PC-9 (cell line): ENCODE measurements at regions not wholly inside any gene's neighbourhood (a gene's known extent, or its start where the extent isn't known, plus 50 kb on each side); places are given as distances from the start of the nearest gene placed in this dataset.

Experiments
- BruUV-seq: library from RNA; stranded (reverse); fragments of 400-500 nt; replicated peaks from 2 replicates; lab custom pipeline; 2021; lab: Mats Ljungman, UMichigan
- CTCF ChIA-PET: fragments of 300-600 bp; sonication (Branson Sonifier 250); formaldehyde crosslinking; loops from one replicate; lab custom pipeline; 2022; ENCODE audit warnings: antibody characterized with exemption; lab: Charles Lee
- POLR2A ChIA-PET: fragments of 300-600 bp; sonication (Branson Sonifier 250); formaldehyde crosslinking; loops from one replicate; lab custom pipeline; 2022; ENCODE audit warnings: antibody characterized with exemption; ENCODE audit not compliant: unreplicated experiment; lab: Charles Lee
- DNase-seq, 2 experiments: peaks; one replicate each; pipeline versions ENCODE4 v3.0.0 to v3.0.0-alpha.2; 2015 to 2022; ENCODE audit warnings: mixed read lengths in 1 of 2
- H2AFZ ChIP-seq: fragments of 200-600 bp; sonication (generic); 2 replicates; pipeline ENCODE4 v1.8.1; 2017; ENCODE audit warnings: antibody characterized with exemption
- H3F3A ChIP-seq: fragments of 200-600 bp; sonication (generic); 2 replicates; pipeline ENCODE4 v1.8.1; 2017; ENCODE audit warnings: antibody characterized with exemption, mild to moderate bottlenecking, low read depth; ENCODE audit not compliant: insufficient read depth
- H3K27ac ChIP-seq: fragments of 200-600 bp; sonication (generic); 2 replicates; pipeline ENCODE4 v1.6.1; 2016; ENCODE audit warnings: mixed run types
- H3K27me3 ChIP-seq: fragments of 200-600 bp; sonication (generic); 2 replicates; pipeline ENCODE4 v1.6.1; 2016; ENCODE audit warnings: low read depth, mixed run types; ENCODE audit not compliant: insufficient read depth
- H3K36me3 ChIP-seq: fragments of 200-600 bp; sonication (generic); 2 replicates; pipeline ENCODE4 v1.6.1; 2016; ENCODE audit warnings: low read depth, mixed run types
- H3K4me1 ChIP-seq: fragments of 200-600 bp; sonication (generic); replicated peaks from 2 replicates; pipeline ENCODE4 v1.6.1; 2016; ENCODE audit warnings: mixed run types; ENCODE audit not compliant: insufficient read depth
- H3K4me2 ChIP-seq: fragments of 200-600 bp; sonication (generic); 2 replicates; pipeline ENCODE4 v1.6.1; 2017; ENCODE audit warnings: mixed run types
- H3K4me3 ChIP-seq: fragments of 200-600 bp; sonication (generic); 2 replicates; pipeline ENCODE4 v1.6.1; 2016; ENCODE audit warnings: mixed run types
- H3K79me2 ChIP-seq: fragments of 200-600 bp; sonication (generic); 2 replicates; pipeline ENCODE4 v1.6.1; 2017; ENCODE audit warnings: low read depth, mixed run types
- H3K9me2 ChIP-seq: fragments of 200-600 bp; sonication (generic); 2 replicates; pipeline ENCODE4 v1.8.1; 2017; ENCODE audit warnings: mild to moderate bottlenecking; ENCODE audit not compliant: insufficient read depth
- H3K9me3 ChIP-seq: fragments of 200-600 bp; sonication (generic); 2 replicates; pipeline ENCODE4 v1.8.1; 2016; ENCODE audit warnings: low read depth; ENCODE audit not compliant: insufficient read depth
- H4K20me1 ChIP-seq: fragments of 200-600 bp; sonication (generic); 2 replicates; pipeline ENCODE4 v1.8.1; 2017; ENCODE audit not compliant: insufficient read depth
- EZH2 ChIP-seq: fragments of 200-600 bp; sonication (generic); IDR thresholded peaks from 2 replicates; pipeline ENCODE4 v1.8.0; 2017; ENCODE audit warnings: antibody characterized with exemption, low read depth
- intact Hi-C: fragments of 100-400 bp; cut with micrococcal nuclease; formaldehyde crosslinking; loops from one replicate; pipeline ENCODE4 v1.10.0; 2022; ENCODE audit not compliant: unreplicated experiment
- TF ChIP-seq, protein P1 (sequence below): fragments of 200-600 bp; sonication (generic); conservative IDR thresholded peaks from 2 replicates; pipeline ENCODE4 v1.6.1; 2017; ENCODE audit warnings: mixed run types, antibody characterized with exemption, mild to moderate bottlenecking, moderate library complexity

DNA sequence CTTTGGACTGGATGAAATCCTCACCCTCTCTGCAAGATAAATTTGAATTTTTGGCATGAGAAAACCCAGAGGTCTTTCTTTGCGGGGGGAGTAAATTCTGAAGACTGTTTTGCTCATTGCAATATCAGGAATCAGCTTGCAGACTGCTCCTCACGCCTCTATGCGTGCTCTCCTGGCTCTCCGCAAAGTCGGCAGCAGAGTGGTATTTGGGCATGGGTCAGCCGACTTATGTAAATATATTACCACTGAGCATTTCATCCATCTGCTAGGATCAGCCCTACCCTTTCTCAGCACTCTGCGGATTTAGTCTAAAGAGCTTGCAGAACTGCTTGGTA lies 288.0 kb downstream of the ASMT start:
- H3K9me2 ChIP-seq: no peaks in the 10 kb centered on the region
- H3K27me3 ChIP-seq: peaks cover 35% of the 10 kb centered on the region
- intact Hi-C loops: no loop called here
- no peak overlapping the region for H3K4me3 ChIP-seq
- ChIA-PET POLR2A (no interaction called here), CTCF (no interaction called here)
- no peak overlapping the region for H3K27ac ChIP-seq
- no peaks in the 10 kb centered on the region for H3K4me1 ChIP-seq
- DNase-seq: no peak
- TF ChIP-seq, protein P1, sequence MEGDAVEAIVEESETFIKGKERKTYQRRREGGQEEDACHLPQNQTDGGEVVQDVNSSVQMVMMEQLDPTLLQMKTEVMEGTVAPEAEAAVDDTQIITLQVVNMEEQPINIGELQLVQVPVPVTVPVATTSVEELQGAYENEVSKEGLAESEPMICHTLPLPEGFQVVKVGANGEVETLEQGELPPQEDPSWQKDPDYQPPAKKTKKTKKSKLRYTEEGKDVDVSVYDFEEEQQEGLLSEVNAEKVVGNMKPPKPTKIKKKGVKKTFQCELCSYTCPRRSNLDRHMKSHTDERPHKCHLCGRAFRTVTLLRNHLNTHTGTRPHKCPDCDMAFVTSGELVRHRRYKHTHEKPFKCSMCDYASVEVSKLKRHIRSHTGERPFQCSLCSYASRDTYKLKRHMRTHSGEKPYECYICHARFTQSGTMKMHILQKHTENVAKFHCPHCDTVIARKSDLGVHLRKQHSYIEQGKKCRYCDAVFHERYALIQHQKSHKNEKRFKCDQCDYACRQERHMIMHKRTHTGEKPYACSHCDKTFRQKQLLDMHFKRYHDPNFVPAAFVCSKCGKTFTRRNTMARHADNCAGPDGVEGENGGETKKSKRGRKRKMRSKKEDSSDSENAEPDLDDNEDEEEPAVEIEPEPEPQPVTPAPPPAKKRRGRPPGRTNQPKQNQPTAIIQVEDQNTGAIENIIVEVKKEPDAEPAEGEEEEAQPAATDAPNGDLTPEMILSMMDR: no peak
- no peak for TF ChIP-seq EZH2
- no peaks in the 10 kb centered on the region for H4K20me1 ChIP-seq
- H3F3A ChIP-seq: peaks cover 5% of the 10 kb centered on the region; the same call in 1 of the 2 replicates
- H2AFZ ChIP-seq: no peak overlapping the region
- H3K79me2 ChIP-seq: no peaks in the 10 kb centered on the region
- H3K36me3 ChIP-seq: no peaks in the 10 kb centered on the region
- H3K4me2 ChIP-seq: no peak overlapping the region; the same call in 1 of the 2 replicates
- H3K9me3 ChIP-seq: no peaks in the 10 kb centered on the region
- no TSS peak for BruUV-seq

DNA sequence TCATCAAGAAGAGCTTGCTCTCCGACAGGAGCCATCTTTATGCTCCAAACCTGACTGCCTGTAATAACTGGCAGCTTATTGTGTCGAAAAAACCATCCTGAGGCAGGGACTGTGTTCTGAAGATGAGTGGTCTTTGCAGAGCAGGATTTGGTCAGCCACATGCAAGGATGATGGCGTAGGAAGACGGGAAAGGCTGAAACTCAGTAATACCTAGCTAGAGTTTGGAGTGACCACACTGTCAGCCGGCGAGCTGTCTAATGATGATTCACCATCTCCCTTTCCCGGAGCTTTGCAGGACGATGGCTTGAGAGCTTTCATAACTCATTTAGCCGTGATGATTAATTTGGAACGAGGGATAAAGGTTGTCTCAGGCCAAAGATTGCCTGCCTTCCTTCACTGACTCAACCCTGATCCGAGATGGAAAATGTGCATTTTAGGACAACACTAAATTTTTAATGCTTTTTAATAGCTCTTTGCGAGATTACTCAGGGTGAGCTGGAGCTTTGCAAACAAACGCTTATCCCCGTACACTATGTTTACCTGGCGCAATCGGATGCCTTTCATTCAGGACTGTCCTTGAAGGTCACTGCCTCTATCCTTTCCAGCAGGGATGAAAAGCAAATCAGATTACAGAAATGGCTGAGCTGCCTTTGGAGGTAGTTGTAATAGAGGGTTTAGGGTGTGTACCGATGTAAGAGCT lies 288.5 kb downstream of the ASMT start:
- Histone ChIP-seq H3K9me3 (no peaks in the 10 kb centered on the region), H3K79me2 (no peaks in the 10 kb centered on the region), H3K4me2 (no peak overlapping the region; the same call in 1 of the 2 replicates), H3K36me3 (no peaks in the 10 kb centered on the region), H2AFZ (no peak overlapping the region), H3K4me1 (no peaks in the 10 kb centered on the region), H3K4me3 (no peak overlapping the region), H4K20me1 (no peaks in the 10 kb centered on the region), H3K27ac (no peak overlapping the region), H3K27me3 (peaks cover 32% of the 10 kb centered on the region), H3F3A (peaks cover 5% of the 10 kb centered on the region; the same call in 1 of the 2 replicates), H3K9me2 (no peaks in the 10 kb centered on the region)
- DNase-seq: peak in 1 of 2 experiments; percentile 49
- POLR2A ChIA-PET: no interaction called here
- BruUV-seq: no TSS peak
- intact Hi-C loops: no loop called here
- CTCF ChIA-PET: no interaction called here
- TF ChIP-seq, protein P1: no peak
- TF ChIP-seq EZH2: no peak

DNA sequence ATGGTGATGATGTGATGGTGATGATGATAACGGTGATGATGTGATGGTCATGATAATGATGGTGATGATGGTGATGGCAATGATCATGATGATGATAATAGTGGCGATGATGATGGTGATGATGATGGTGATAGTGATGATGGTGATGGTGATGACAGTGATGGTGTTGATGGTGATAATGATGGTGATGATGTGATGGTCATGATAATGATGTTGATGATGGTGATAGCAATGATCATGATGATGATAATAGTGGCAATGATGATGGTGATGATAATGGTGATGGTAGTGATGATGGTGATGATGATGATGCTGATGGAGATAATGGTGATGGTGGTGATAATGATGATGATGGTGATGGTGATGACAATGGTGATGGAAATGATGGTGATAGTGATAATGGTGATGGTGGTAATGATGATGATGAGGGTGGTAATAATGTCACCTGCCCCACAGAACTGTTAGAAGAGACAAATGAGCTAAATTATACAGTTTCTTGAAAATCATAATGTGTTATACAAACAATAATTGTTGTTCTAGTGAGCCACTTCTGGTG lies 289.9 kb downstream of the ASMT start:
- POLR2A ChIA-PET: no interaction called here
- H3K27ac ChIP-seq: no peak overlapping the region

More for the DNA sequence above, 289.9 kb downstream of the ASMT start:
- H3K9me2 ChIP-seq: no peaks in the 10 kb centered on the region
- no peak overlapping the region for H3K4me3 ChIP-seq
- H2AFZ ChIP-seq: no peak overlapping the region
- H3K27me3 ChIP-seq: peaks cover 32% of the 10 kb centered on the region
- H3K36me3 ChIP-seq: no peaks in the 10 kb centered on the region
- no peaks in the 10 kb centered on the region for H4K20me1 ChIP-seq
- intact Hi-C loops: no loop called here
- DNase-seq: no peak
- peaks cover 5% of the 10 kb centered on the region; the same call in 1 of the 2 replicates for H3F3A ChIP-seq
- H3K9me3 ChIP-seq: no peaks in the 10 kb centered on the region
- no TSS peak for BruUV-seq
- H3K79me2 ChIP-seq: no peaks in the 10 kb centered on the region
- CTCF ChIA-PET: no interaction called here
- no peaks in the 10 kb centered on the region for H3K4me1 ChIP-seq
- TF ChIP-seq, protein P1: no peak
- no peak for TF ChIP-seq EZH2
- no peak overlapping the region for H3K4me2 ChIP-seq
